ENCODE measurements at regions not wholly inside any gene's neighbourhood (a gene's known extent, or its start where the extent isn't known, plus 50 kb on each side); places are given as distances from the start of the nearest gene placed in this dataset.

DNA sequence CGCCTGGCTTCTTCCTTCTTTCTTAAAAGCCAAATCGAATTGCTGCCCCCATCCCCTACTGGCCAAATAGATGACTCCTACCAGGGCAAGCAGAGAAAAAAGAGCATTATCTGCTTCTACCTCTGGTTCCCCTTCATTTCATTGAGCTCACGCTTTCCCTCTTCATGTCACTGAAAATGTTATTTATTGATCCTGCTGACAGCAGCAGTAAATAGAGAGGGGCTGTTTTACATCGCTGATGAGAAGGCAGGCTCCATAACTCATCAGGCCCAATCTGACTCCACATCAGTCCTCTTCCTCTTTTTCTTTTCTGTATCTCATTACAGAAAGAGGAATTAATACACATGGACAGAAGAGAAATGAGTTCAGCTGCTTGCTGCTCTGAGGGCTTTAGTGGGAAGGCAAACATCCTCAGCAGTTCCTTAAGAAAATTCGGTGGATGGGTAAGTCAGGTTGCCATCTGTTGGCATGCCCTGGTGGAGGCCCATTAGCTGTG is 904.1 kb downstream of the KCNMA1 start:
- BruUV-seq (replicated peaks): no TSS peak
- no peaks in the 10 kb centered on the region for H3K79me2 ChIP-seq (ENCODE audit: control insufficient read depth, insufficient read depth, low read length)
- no peak for ATAC-seq
- CTCF ChIA-PET (ENCODE audit: low intra/inter-chr PET ratio): no interaction called here
- intact Hi-C loops (cut with micrococcal nuclease) (no loop called here), in situ Hi-C loops (cut with MboI) (no loop called here)
- no peaks in the 10 kb centered on the region for H3K36me3 ChIP-seq (ENCODE audit: control insufficient read depth, insufficient read depth, low read length)
- H3K27ac ChIP-seq (ENCODE audit: extremely low read depth, low read depth, low read length): no peak overlapping the region
- H3K27me3 ChIP-seq (ENCODE audit: control insufficient read depth in 2 of 2, insufficient read depth in 2 of 2, low read length in 2 of 2): no peaks in the 10 kb centered on the region
- no peak overlapping the region for H3K4me3 ChIP-seq
- WGBS (ENCODE audit: insufficient coverage, low coverage, missing lambda C conversion rate): 2% methylated on average over 5 of the region's 5 CpGs
- H3K9ac ChIP-seq (ENCODE audit: insufficient read depth in 1 of 2, low read depth in 2 of 2, low read length in 2 of 2): no peak overlapping the region
- DNase-seq (ENCODE audit: extremely low read depth in 1 of 4, low spot score in 3 of 4): no peak
- H2AFZ ChIP-seq (ENCODE audit: low read depth, low read length): no peak overlapping the region
- TF ChIP-seq FOXJ3 (CRISPR knock-in tag; IDR thresholded peaks at IDR 0.05): no peak
- TF ChIP-seq SREBF1 (IDR thresholded peaks at IDR 0.05; ENCODE audit: borderline replicate concordance, low read depth, low read length): no peak
- no peak for TF ChIP-seq XRCC3 (IDR thresholded peaks at IDR 0.05)
- POLR2A ChIA-PET: interaction anchor here (0.8 kb wide), 1 partner anchor 12 kb away, joined by 3 read pairs; no protein-coding TSS in a partner anchor
- H3K4me1 ChIP-seq (replicated peaks in 1 of 2; ENCODE audit: control insufficient read depth in 2 of 2, insufficient read depth in 2 of 2, low read length in 2 of 2): no peaks in the 10 kb centered on the region
- H3K9me1 ChIP-seq (ENCODE audit: control insufficient read depth, insufficient read depth, low read length): no peaks in the 10 kb centered on the region
- no peaks in the 10 kb centered on the region for H3K9me3 ChIP-seq (replicated peaks; ENCODE audit: control insufficient read depth, insufficient read depth, low read depth, low read length)
- no peaks in the 10 kb centered on the region for H4K20me1 ChIP-seq (replicated peaks; ENCODE audit: control insufficient read depth, insufficient read depth, low read length)
- no peak for FAIRE-seq
- no peak overlapping the region for H3K4me2 ChIP-seq (ENCODE audit: insufficient read depth, low read length)

DNA sequence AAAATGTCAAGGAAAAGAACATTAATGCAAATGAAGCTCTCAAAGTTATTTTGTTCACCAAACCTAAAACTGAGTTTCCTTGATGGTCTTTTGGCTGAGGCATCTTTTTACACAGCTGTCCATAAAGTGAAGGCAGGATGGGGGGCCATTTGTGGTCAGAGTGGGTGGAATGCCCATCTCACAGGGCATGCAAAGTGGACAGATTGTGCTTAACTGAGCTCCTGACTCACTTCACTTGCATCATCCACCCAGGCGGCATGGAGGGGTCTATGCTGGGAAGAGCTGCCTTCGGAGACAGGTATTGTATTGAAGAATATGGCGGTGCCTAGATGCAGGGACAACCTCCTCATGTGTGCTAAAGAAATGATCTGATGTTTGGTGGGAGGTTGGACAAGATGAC is 905.3 kb downstream of the KCNMA1 start:
- BruUV-seq (replicated peaks): no TSS peak
- in situ Hi-C loops (cut with MboI): no loop called here
- CTCF ChIA-PET (ENCODE audit: low intra/inter-chr PET ratio): no interaction called here
- POLR2A ChIA-PET: no interaction called here
- FAIRE-seq (no peak), DNase-seq (ENCODE audit: extremely low read depth in 1 of 4, low spot score in 3 of 4) (no peak), ATAC-seq (no peak)
- intact Hi-C loops (cut with micrococcal nuclease): no loop called here
- H3K9ac ChIP-seq (ENCODE audit: insufficient read depth in 1 of 2, low read depth in 2 of 2, low read length in 2 of 2): no peak overlapping the region
- no peak overlapping the region for H3K4me2 ChIP-seq (ENCODE audit: insufficient read depth, low read length)
- H3K4me3 ChIP-seq: no peak overlapping the region
- H3K27ac ChIP-seq (ENCODE audit: extremely low read depth, low read depth, low read length): no peak overlapping the region
- H3K79me2 ChIP-seq (ENCODE audit: control insufficient read depth, insufficient read depth, low read length): no peaks in the 10 kb centered on the region
- WGBS (ENCODE audit: insufficient coverage, low coverage, missing lambda C conversion rate): 0% methylated on average over 3 of the region's 3 CpGs
- H3K4me1 ChIP-seq (replicated peaks in 1 of 2; ENCODE audit: control insufficient read depth in 2 of 2, insufficient read depth in 2 of 2, low read length in 2 of 2): no peaks in the 10 kb centered on the region
- H3K27me3 ChIP-seq (ENCODE audit: control insufficient read depth in 2 of 2, insufficient read depth in 2 of 2, low read length in 2 of 2): no peaks in the 10 kb centered on the region
- no peaks in the 10 kb centered on the region for H3K36me3 ChIP-seq (ENCODE audit: control insufficient read depth, insufficient read depth, low read length)
- no peaks in the 10 kb centered on the region for H3K9me1 ChIP-seq (ENCODE audit: control insufficient read depth, insufficient read depth, low read length)
- H3K9me3 ChIP-seq (replicated peaks; ENCODE audit: control insufficient read depth, insufficient read depth, low read depth, low read length): no peaks in the 10 kb centered on the region
- H2AFZ ChIP-seq (ENCODE audit: low read depth, low read length): no peak overlapping the region
- H4K20me1 ChIP-seq (replicated peaks; ENCODE audit: control insufficient read depth, insufficient read depth, low read length): no peaks in the 10 kb centered on the region
- TF ChIP-seq POLR2H (tag; IDR thresholded peaks at IDR 0.05; ENCODE audit: low read depth): no peak
- TF ChIP-seq PHF20 (IDR thresholded peaks at IDR 0.05; ENCODE audit: partially characterized antibody): no peak
- TF ChIP-seq, protein P1, sequence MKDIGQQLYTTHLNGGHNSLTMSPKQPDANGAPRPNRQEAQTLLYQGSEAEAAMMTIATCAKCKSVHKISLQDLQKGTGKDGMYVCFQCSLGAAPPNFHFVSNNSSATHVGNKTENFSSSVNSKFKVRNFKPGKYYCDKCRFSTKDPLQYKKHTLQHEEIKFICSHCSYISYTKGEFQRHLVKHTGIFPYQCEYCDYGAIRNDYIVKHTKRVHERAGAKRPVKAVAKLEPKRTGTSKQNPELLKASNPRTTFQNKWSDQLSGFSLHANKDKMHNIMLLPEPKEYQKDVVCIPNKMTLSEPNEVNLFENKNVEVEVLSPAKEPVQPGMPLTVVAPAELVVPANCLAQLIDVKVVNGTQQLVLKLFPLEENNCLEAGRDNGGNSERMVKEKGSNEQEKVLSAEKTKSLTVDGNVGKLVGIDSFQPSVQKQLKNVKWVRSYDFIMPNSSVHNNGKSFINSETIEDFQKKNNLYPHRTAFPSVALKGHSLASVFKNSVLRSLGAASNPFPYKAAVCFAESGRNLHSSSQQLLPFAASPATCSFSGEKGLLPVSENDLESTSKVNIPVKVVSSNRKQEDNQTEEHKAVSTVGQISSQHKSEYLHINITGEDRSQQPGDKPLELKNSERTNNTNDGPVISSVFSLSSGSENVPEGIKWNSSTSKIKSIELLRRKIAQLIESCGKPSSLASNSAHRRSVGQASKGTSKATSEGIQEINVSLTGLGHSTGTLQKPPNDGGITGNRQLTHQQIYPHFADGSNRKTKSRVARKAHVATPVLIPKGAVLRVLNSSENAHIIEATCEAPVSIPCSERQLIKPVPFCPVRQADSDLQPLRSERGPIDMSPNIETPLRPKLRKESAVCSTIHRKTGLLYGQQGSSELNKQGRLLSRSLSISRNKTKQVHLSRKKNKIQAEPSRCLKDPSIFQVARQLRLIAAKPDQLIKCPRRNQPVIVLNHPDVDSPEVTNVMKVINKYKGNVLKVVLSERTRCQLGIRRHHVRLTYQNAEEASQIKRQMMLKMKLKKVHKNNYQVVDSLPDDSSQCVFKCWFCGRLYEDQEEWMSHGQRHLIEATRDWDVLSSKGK (CRISPR knock-in tag; IDR thresholded peaks at IDR 0.05): no peak
- TF ChIP-seq, protein P2, sequence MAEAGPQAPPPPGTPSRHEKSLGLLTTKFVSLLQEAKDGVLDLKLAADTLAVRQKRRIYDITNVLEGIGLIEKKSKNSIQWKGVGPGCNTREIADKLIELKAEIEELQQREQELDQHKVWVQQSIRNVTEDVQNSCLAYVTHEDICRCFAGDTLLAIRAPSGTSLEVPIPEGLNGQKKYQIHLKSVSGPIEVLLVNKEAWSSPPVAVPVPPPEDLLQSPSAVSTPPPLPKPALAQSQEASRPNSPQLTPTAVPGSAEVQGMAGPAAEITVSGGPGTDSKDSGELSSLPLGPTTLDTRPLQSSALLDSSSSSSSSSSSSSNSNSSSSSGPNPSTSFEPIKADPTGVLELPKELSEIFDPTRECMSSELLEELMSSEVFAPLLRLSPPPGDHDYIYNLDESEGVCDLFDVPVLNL (CRISPR knock-in tag; IDR thresholded peaks at IDR 0.05; ENCODE audit: low read depth): no peak
- no peak for TF ChIP-seq ZBTB8A (IDR thresholded peaks at IDR 0.05; ENCODE audit: partially characterized antibody)
- no peak for TF ChIP-seq ZNF408 (CRISPR knock-in tag; IDR thresholded peaks at IDR 0.05; ENCODE audit: low read depth)
- no peak for TF ChIP-seq ZNF263 (CRISPR knock-in tag; IDR thresholded peaks at IDR 0.05; ENCODE audit: borderline replicate concordance)
- no peak for TF ChIP-seq NBN (IDR thresholded peaks at IDR 0.05; ENCODE audit: low read depth)
- TF ChIP-seq ZNF41 (CRISPR knock-in tag; conservative IDR thresholded peaks at IDR 0.05): no peak

Measured in K562 (cell line).